Mesendoderm (in vitro differentiated cells): ENCODE measurements at regions not wholly inside any gene's neighbourhood (a gene's known extent, or its start where the extent isn't known, plus 50 kb on each side); places are given as distances from the start of the nearest gene placed in this dataset.

Experiments
- DNase-seq: peaks from one replicate; pipeline ENCODE4 v3.0.0; 2013
- H2AK5ac ChIP-seq: 2 replicates; pipeline ENCODE4 v1.6.1; 2013; ENCODE audit warnings: low read length, inconsistent platforms
- H2BK120ac ChIP-seq: 2 replicates; pipeline ENCODE4 v1.6.1; 2013; ENCODE audit warnings: low read depth, mild to moderate bottlenecking, low read length, moderate library complexity, mixed read lengths
- H2BK15ac ChIP-seq: replicated peaks from 2 replicates; pipeline ENCODE4 v1.6.1; 2013; ENCODE audit warnings: low read depth, mild to moderate bottlenecking, moderate library complexity
- H2BK5ac ChIP-seq: 2 replicates; pipeline ENCODE4 v1.6.1; 2013; ENCODE audit warnings: low read length, inconsistent platforms
- H3K18ac ChIP-seq: 2 replicates; pipeline ENCODE4 v1.6.1; 2013; ENCODE audit warnings: mild to moderate bottlenecking, low read length, mixed read lengths
- H3K23ac ChIP-seq: one replicate; pipeline ENCODE4 v1.6.1; 2013; ENCODE audit warnings: low read length
- H3K27ac ChIP-seq: 2 replicates; pipeline ENCODE4 v1.5.1; 2013; ENCODE audit warnings: low read depth, mild to moderate bottlenecking, inconsistent platforms, low read length, moderate library complexity
- H3K27me3 ChIP-seq: 2 replicates; pipeline ENCODE4 v1.6.1; 2013; ENCODE audit warnings: low read length, control low read depth, mild to moderate bottlenecking, inconsistent platforms; ENCODE audit not compliant: insufficient read depth, poor library complexity
- H3K36me3 ChIP-seq: 2 replicates; pipeline ENCODE4 v1.6.1; 2013; ENCODE audit warnings: low read length, inconsistent platforms; ENCODE audit not compliant: control insufficient read depth, insufficient read depth
- H3K4ac ChIP-seq: one replicate; pipeline ENCODE4 v1.6.1; 2013; ENCODE audit warnings: low read depth, mild to moderate bottlenecking, low read length, moderate library complexity
- H3K4me1 ChIP-seq: 2 replicates; pipeline ENCODE4 v1.6.1; 2013; ENCODE audit warnings: low read depth, low read length, inconsistent platforms; ENCODE audit not compliant: control insufficient read depth
- H3K4me2 ChIP-seq: 2 replicates; pipeline ENCODE4 v1.6.1; 2013; ENCODE audit warnings: low read length
- H3K4me3 ChIP-seq: 2 replicates; pipeline ENCODE4 v1.5.1; 2013; ENCODE audit warnings: mild to moderate bottlenecking, low read length
- H3K56ac ChIP-seq: one replicate; pipeline ENCODE4 v1.6.1; 2013; ENCODE audit warnings: low read length
- H3K79me1 ChIP-seq: 2 replicates; pipeline ENCODE4 v1.6.1; 2013; ENCODE audit warnings: low read length, inconsistent platforms
- H3K79me2 ChIP-seq: 2 replicates; pipeline ENCODE4 v1.6.1; 2013; ENCODE audit warnings: mild to moderate bottlenecking, low read length; ENCODE audit not compliant: control insufficient read depth, insufficient read depth
- H3K9ac ChIP-seq: 2 replicates; pipeline ENCODE4 v1.6.1; 2013; ENCODE audit warnings: low read length, inconsistent platforms
- H4K5ac ChIP-seq: one replicate; pipeline ENCODE4 v1.6.1; 2013; ENCODE audit warnings: low read length
- H4K8ac ChIP-seq: one replicate; pipeline ENCODE4 v1.6.1; 2013; ENCODE audit warnings: low read depth, mild to moderate bottlenecking, control low read depth, low read length, moderate library complexity
- WGBS: extraction: QIAGEN DNeasy Blood & Tissue Kit; methylation state at CpG from one replicate; pipeline ENCODE4 v1.1.7; 2013; ENCODE audit warnings: low lambda C conversion rate, missing lambda C conversion rate; ENCODE audit not compliant: insufficient coverage; ENCODE audit errors: extremely low coverage; 5-methylcytosine and 5-hydroxymethylcytosine counted together

- no peak overlapping the region for H3K9ac ChIP-seq
- no peak overlapping the region for H3K23ac ChIP-seq
- no peak overlapping the region for H3K4me2 ChIP-seq
- no peaks in the 10 kb centered on the region for H3K79me1 ChIP-seq
- H2BK5ac ChIP-seq = no peak overlapping the region
- no peak overlapping the region for H3K4ac ChIP-seq
- H3K27me3 ChIP-seq = no peaks in the 10 kb centered on the region
- H3K79me2 ChIP-seq = no peaks in the 10 kb centered on the region
- H3K56ac ChIP-seq = no peak overlapping the region
- no peaks in the 10 kb centered on the region for H3K4me1 ChIP-seq
- H2BK15ac ChIP-seq = no peak overlapping the region
- no peak overlapping the region for H2AK5ac ChIP-seq
- H3K4me3 ChIP-seq = no peak overlapping the region
- H3K36me3 ChIP-seq = no peaks in the 10 kb centered on the region
- no peak for DNase-seq
- no peak overlapping the region for H3K27ac ChIP-seq
- no peak overlapping the region for H4K5ac ChIP-seq
- no peak overlapping the region for H3K18ac ChIP-seq
- no peak overlapping the region for H2BK120ac ChIP-seq
- H4K8ac ChIP-seq = no peak overlapping the region
These were observed 987.7 kb downstream of the GRIK2 start for GRCh38 chr6:102381203-102381602.

GRCh38 chr6:102356170-102356569 lies 962.7 kb downstream of the GRIK2 start:
- Histone ChIP-seq H2AK5ac (no peak overlapping the region), H3K9ac (no peak overlapping the region), H2BK5ac (no peak overlapping the region), H3K4me3 (no peak overlapping the region), H4K5ac (no peak overlapping the region), H3K27ac (no peak overlapping the region), H3K36me3 (no peaks in the 10 kb centered on the region), H3K27me3 (no peaks in the 10 kb centered on the region), H3K79me1 (no peaks in the 10 kb centered on the region), H3K4me1 (no peaks in the 10 kb centered on the region), H4K8ac (no peak overlapping the region), H3K79me2 (no peaks in the 10 kb centered on the region), H3K4ac (no peak overlapping the region), H2BK15ac (no peak overlapping the region), H3K23ac (no peak overlapping the region), H2BK120ac (no peak overlapping the region), H3K4me2 (no peak overlapping the region), H3K56ac (no peak overlapping the region), H3K18ac (no peak overlapping the region)
- WGBS = no CpG with 5 or more reads among the region's 8 CpGs
- peak; percentile 0 for DNase-seq

DNA sequence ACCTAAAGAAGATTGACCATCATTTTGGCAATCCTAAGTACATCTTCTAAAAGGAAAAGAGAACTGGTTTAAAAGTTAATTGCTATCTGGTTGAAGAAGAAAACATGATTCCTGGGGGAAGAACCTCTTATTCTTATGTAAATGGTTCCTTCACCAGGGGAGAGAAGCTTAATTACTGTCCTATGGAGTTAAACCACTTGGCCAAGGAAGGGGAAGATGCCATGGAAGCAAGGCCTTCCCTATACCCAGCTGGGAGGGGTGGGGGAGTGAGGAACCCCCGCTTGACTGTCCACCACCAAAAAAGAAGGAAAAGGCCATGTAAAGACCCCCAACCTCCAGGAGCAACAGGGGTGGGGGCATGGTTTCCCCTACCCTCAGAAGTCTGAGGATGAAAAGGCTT lies 962.1 kb downstream of the GRIK2 start:
- no peak overlapping the region for H4K5ac ChIP-seq
- no peaks in the 10 kb centered on the region for H3K79me1 ChIP-seq
- no peak overlapping the region for H3K27ac ChIP-seq
- H3K27me3 ChIP-seq = no peaks in the 10 kb centered on the region
- H3K4me1 ChIP-seq = no peaks in the 10 kb centered on the region
- no peaks in the 10 kb centered on the region for H3K79me2 ChIP-seq
- H3K18ac ChIP-seq = no peak overlapping the region
- no peak overlapping the region for H3K4me3 ChIP-seq
- H2BK15ac ChIP-seq = no peak overlapping the region
- H2AK5ac ChIP-seq = no peak overlapping the region
- H2BK5ac ChIP-seq = no peak overlapping the region
- no peak overlapping the region for H3K4me2 ChIP-seq
- no peak overlapping the region for H3K23ac ChIP-seq
- no peak for DNase-seq
- no peaks in the 10 kb centered on the region for H3K36me3 ChIP-seq
- no peak overlapping the region for H3K9ac ChIP-seq
- H3K4ac ChIP-seq = no peak overlapping the region
- no peak overlapping the region for H4K8ac ChIP-seq
- WGBS = no CpG with 5 or more reads among the region's 1 CpG
- no peak overlapping the region for H2BK120ac ChIP-seq
- no peak overlapping the region for H3K56ac ChIP-seq

DNA sequence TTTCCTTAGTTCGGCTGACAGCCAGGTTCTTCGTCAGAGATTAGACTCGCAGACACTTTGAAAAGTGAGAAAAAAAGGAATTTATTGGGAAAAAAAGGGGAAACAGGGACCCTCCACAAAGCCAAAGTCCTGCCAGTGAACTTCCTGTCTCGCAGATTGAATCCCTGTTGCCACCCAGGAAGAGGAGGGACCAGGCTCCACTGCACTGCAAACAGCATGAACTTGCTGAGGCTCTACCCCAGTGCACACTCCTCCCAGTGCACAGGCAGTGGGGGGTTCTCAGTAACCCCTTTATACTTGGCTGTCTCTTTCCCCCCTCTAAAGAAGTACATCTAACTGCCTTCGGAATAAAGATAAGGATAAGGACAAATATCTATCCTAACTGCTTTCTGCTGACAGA lies 959.0 kb downstream of the GRIK2 start:
- H3K4me3 ChIP-seq = no peak overlapping the region
- no peak overlapping the region for H3K4me2 ChIP-seq

GRCh38 chr6:102344769-102345168 lies 951.3 kb downstream of the GRIK2 start:
- Histone ChIP-seq H3K9ac (no peak overlapping the region), H3K36me3 (no peaks in the 10 kb centered on the region)

More for the DNA sequence above, 959.0 kb downstream of the GRIK2 start:
- no peak for DNase-seq
- no peak overlapping the region for H2BK120ac ChIP-seq
- H3K36me3 ChIP-seq = no peaks in the 10 kb centered on the region
- H3K9ac ChIP-seq = no peak overlapping the region
- WGBS = no CpG with 5 or more reads among the region's 5 CpGs
- no peak overlapping the region for H3K18ac ChIP-seq
- H3K27ac ChIP-seq = no peak overlapping the region
- H4K8ac ChIP-seq = no peak overlapping the region
- H4K5ac ChIP-seq = no peak overlapping the region
- H3K23ac ChIP-seq = no peak overlapping the region
- no peaks in the 10 kb centered on the region for H3K79me2 ChIP-seq
- H2AK5ac ChIP-seq = no peak overlapping the region
- no peak overlapping the region for H3K56ac ChIP-seq
- H2BK15ac ChIP-seq = no peak overlapping the region
- H3K27me3 ChIP-seq = no peaks in the 10 kb centered on the region
- H3K4ac ChIP-seq = no peak overlapping the region
- H3K79me1 ChIP-seq = no peaks in the 10 kb centered on the region
- H2BK5ac ChIP-seq = no peak overlapping the region
- H3K4me1 ChIP-seq = no peaks in the 10 kb centered on the region

DNA sequence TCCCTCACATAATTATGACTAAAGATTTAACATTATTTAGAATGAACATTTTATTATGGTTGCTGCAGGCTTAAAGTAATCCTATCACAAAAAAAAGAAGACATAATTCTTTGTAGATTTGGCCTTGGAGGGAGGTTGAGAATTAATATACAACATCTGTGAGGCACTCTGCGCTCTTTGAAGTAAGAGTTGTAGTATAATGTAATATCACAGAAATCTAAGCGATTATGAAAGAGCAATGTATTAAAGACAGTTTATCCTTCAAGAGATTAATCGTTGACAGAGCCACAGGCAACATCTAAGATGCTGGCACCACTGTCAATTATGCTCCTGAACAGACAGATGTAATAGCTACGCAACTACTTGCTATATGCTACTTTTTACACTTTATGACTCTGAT lies 946.8 kb downstream of the GRIK2 start:
- Histone ChIP-seq H4K8ac (no peak overlapping the region), H3K56ac (no peak overlapping the region), H3K4me3 (no peak overlapping the region), H3K79me2 (no peaks in the 10 kb centered on the region), H4K5ac (no peak overlapping the region), H3K23ac (no peak overlapping the region), H3K4ac (no peak overlapping the region), H3K27ac (no peak overlapping the region), H3K18ac (no peak overlapping the region), H2AK5ac (no peak overlapping the region), H2BK15ac (no peak overlapping the region), H3K9ac (no peak overlapping the region), H3K4me2 (no peak overlapping the region), H3K79me1 (no peaks in the 10 kb centered on the region), H3K27me3 (no peaks in the 10 kb centered on the region), H2BK120ac (no peak overlapping the region), H3K4me1 (no peaks in the 10 kb centered on the region), H3K36me3 (no peaks in the 10 kb centered on the region), H2BK5ac (no peak overlapping the region)
- WGBS = no CpG with 5 or more reads among the region's 4 CpGs
- no peak for DNase-seq

More at GRCh38 chr6:102344769-102345168, 951.3 kb downstream of the GRIK2 start:
- Histone ChIP-seq H3K18ac (no peak overlapping the region), H3K4me3 (no peak overlapping the region), H2BK5ac (no peak overlapping the region), H4K8ac (no peak overlapping the region), H3K4me2 (no peak overlapping the region), H3K23ac (no peak overlapping the region), H3K4me1 (no peaks in the 10 kb centered on the region), H3K27me3 (no peaks in the 10 kb centered on the region), H3K4ac (no peak overlapping the region), H3K56ac (no peak overlapping the region), H3K79me1 (no peaks in the 10 kb centered on the region), H2BK15ac (no peak overlapping the region), H4K5ac (no peak overlapping the region), H3K79me2 (no peaks in the 10 kb centered on the region), H2BK120ac (no peak overlapping the region), H3K27ac (no peak overlapping the region), H2AK5ac (no peak overlapping the region)
- no peak for DNase-seq
- no CpG with 5 or more reads among the region's 2 CpGs for WGBS
